ENCODE measurements at regions not wholly inside any gene's neighbourhood (a gene's known extent, or its start where the extent isn't known, plus 50 kb on each side); places are given as distances from the start of the nearest gene placed in this dataset.

DNA sequence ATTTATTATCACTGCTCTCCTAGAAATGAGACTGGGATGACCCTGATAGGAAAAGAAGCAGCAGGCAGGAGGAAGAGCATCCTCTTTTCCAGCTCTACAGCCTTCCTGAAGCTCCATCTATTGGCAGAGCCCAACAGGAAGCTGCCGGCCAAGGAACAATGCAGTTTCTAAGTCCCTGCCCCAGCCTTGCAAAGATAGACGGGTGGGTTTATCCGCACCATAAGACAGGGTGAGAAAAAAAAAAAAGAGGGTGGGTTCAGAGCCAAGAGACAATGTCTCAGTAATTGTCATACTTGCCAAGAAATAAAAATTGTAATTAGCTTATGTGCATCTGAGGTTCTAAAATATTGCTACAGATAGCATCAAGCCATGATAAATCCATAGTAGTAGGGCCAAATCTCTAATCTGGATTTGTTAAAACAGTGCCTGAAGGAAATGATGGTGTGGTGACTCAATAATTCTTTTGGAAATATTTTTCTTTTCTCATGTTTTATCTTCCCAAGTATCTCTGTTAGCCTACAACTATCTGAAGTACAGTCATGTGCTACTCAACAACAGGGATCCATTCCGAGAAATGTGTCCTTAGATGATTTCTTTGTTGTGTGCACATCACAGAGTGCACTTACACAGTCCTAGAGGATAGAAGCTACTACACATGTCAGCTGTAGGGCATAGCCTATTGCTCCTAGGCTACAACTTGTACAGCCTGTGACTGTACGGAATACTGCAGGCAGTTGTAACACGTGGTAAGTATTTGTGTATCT, 242.9 kb upstream of the CXCL12 start:
- TF ChIP-seq, protein P1, sequence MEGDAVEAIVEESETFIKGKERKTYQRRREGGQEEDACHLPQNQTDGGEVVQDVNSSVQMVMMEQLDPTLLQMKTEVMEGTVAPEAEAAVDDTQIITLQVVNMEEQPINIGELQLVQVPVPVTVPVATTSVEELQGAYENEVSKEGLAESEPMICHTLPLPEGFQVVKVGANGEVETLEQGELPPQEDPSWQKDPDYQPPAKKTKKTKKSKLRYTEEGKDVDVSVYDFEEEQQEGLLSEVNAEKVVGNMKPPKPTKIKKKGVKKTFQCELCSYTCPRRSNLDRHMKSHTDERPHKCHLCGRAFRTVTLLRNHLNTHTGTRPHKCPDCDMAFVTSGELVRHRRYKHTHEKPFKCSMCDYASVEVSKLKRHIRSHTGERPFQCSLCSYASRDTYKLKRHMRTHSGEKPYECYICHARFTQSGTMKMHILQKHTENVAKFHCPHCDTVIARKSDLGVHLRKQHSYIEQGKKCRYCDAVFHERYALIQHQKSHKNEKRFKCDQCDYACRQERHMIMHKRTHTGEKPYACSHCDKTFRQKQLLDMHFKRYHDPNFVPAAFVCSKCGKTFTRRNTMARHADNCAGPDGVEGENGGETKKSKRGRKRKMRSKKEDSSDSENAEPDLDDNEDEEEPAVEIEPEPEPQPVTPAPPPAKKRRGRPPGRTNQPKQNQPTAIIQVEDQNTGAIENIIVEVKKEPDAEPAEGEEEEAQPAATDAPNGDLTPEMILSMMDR (IDR thresholded peaks at IDR 0.05 in 8 of 11, conservative IDR thresholded peaks at IDR 0.05 in 3 of 11) = no peak
- TF ChIP-seq POLR2A (IDR thresholded peaks at IDR 0.05) = no peak

All from spleen (tissue), 7 donors.